ENCODE measurements at regions not wholly inside any gene's neighbourhood (a gene's known extent, or its start where the extent isn't known, plus 50 kb on each side); places are given as distances from the start of the nearest gene placed in this dataset.
"Not testable (repeated sequence)": the region's sequence is repeated elsewhere in the genome, so short reads cannot be mapped to it uniquely, and the experiment has no call there.

GRCh38 chr4:135447598-135447997, 1246.0 kb upstream of the PABPC4L start:
- not testable (repeated sequence) for DNase-seq (ENCODE audit: low read depth in 2 of 2)

DNA sequence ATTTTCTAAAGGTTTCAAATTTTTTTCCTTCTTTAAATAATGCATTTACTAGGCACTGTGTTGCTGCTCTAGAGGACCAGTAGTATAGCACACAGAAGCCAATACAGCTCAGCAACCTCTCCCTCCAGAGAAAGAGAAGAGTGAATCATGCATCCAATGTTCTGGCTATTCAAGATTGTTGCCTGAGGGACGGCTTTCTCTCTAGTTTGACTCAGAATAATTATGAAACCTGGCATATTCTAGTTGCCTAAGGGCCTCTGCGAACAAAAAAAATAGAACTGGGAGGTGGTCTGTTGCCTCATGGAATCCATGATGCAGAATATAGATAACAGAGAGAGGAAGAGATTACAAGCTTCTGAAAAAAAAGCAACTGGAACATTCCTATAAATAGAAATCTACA, 1233.3 kb upstream of the PABPC4L start:
- DNase-seq (ENCODE audit: low read depth in 2 of 2), result no peak

DNA sequence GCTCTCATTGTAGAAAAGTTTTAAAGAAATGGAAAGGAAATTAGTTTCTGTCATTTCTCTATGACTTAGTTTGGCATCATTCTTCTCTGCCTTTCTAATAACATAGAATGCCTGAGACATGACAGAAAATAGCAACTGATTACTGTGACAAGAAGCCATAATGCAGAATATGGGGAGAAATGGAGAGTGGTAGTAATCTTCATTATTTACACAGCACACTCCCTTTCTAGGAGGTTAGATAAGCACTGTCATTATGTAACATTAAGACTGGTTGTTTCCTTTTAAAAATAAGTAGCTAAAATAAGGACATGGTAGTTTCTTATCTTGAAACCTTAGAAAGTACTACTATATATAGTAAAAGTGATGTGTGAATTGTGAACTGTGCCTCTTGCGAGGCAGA, 1227.9 kb upstream of the PABPC4L start:
- no peak for DNase-seq (ENCODE audit: low read depth in 2 of 2)

DNA sequence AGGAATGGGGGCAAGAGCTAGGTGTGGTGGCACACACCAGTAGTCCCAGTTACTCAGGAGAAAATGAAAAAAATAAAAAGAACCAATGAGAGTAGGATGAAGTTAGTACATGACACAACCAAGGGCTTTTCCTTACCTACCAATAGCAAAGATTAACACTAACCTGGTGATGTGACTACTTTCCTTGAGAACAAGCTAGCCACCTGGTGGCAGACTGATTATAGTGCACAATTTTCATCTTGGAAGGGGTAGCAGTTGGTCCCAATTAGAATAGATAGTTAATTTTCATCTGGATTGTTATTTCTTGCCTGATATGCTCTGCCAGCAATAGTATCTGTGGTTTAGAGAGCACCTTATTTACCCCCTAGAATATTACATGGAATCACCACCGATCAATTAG, 1216.8 kb upstream of the PABPC4L start:
- no peak for DNase-seq (ENCODE audit: low read depth in 2 of 2)

GRCh38 chr4:135412213-135412612, 1210.6 kb upstream of the PABPC4L start:
- no peak for DNase-seq (ENCODE audit: low read depth in 2 of 2)

GRCh38 chr4:135411251-135411650, 1209.7 kb upstream of the PABPC4L start:
- DNase-seq (ENCODE audit: low read depth in 2 of 2), result no peak

DNA sequence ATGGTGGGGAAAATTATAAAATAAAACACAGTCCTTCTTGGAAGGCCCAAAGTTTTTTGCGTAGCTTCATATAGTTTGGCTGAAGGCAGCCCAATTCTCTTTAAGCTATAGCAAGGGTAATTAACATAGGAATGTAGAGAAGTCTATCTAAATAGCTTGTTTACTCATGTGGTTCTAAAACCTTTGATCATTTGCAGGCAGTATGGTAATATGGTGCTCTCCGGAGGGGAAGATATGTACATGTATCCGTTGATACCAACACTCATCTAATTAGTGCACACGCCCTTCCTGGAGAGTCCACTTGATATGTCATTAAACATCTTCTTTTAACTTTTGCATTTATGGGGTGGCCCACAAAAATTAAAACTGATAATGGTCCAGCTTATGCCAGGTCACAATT, 1207.7 kb upstream of the PABPC4L start:
- DNase-seq (ENCODE audit: low read depth in 2 of 2), result not testable (repeated sequence)

DNA sequence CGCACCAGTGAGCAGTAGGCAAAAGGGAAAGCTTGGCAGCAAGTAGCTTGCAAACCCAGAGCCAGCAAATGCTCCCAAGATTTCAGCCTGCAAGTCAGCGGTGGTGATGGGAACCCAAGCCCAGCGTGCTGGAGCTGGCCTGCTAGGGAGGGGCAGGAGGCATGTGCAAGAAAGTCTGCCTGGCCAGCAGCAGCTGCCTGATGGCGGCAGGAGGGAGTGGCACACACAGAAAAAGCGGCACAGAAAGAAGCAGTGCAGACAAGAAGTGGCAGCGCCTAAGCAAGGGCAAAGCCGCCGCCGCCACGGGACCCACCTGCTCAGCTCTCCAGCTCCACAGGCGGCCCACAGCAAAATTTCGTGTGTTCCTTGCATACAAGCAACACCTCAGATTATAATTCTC, 1206.5 kb upstream of the PABPC4L start:
- DNase-seq (ENCODE audit: low read depth in 2 of 2), result no peak

DNA sequence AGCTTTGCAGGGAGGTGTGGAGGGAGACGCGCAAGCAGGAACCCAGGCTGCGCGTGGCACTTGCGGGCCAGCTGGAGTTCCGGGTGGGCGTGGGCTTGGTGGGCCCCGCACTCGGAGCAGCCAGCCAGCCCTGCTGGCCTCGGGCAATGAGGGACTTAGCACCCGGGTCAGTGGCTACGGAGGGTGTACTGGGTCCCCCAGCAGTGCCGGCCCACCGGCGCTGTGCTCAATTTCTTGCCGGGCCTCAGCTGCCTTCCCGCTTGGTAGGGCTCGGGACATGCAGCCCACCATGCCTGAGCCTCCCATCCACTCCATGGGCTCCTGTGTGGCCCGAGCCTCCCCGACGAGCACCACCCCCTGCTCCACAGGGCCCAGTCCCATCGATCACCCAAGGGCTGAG, 1205.0 kb upstream of the PABPC4L start:
- DNase-seq (ENCODE audit: low read depth in 2 of 2), result not testable (repeated sequence)

DNA sequence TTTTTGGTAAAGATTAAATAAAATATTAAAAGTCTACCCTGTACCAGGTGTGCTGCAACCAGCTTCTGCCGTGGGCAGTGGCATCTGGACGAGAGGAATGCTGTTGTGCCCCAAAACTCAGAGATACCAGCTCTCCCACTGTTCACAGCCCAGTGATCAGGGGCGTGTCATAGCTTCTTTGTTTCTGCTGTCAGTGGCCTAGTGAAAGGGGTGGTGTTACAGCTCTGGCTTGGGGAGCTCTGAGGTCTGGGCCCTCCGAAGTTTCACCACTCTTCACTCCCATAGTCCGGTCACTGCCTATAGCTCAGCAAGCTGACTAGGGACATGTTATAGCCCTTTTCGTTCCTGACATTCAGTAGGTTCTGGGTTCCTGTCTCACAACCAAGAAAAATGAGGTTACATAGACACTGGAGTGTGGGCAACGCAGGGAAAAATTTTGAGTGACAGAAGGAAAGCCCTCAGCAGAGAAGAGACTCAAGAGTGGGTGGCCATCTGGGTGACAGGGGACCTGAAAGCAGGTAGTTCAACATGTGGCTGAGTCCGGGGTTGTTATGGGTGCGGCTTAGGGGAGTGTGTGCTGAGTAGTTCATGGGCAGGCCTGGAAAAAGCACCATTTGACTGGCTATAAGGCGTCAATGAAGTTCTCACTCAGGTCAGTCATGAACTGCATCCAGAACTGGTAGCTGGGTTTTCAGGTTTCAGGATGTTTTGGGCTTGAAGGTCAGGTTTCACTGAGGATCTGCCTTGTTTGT, 1184.4 kb upstream of the PABPC4L start:
- DNase-seq (ENCODE audit: low read depth in 2 of 2), result no peak

DNA sequence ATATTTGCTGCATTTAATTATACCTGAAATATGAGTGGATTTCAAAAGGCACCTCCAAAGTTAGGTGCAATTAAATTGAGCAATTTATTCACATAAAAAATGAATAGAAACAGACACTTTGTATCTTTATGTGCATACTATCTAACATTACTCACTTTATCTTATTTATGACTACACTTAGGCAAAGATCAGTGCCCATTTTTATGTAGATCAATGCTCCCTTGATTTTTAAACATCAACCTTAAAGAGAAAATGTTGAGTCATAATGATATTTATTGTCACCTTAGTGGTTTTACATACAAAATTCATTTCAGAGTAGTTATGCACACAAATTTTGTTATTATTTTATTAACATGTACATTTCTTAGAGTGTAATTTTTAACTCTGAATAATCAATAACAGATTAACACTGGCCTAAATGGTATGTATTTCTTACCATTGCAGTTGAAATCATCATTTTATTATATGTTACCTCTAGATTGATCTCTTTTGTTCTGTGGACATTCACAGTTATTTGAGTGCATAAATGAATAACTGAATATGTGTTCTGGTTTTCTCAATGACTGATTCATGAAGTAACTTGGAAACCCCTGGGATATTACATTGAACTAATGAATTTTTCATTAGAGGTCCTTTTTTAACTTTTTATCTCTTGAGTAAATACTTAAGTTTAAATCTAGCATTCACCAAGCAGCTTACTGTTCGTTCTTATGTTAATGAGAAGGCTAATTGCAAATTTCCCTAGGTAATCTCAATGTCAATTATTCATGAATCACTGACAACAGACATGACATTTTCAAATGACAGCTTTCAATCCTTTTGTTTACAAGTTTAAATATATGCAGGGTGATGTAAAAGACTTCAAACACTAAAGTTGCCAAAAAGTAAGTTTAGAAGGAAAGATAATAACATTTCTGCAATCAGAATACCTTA, 1182.0 kb upstream of the PABPC4L start:
- no peak for DNase-seq (ENCODE audit: low read depth in 2 of 2)

DNA sequence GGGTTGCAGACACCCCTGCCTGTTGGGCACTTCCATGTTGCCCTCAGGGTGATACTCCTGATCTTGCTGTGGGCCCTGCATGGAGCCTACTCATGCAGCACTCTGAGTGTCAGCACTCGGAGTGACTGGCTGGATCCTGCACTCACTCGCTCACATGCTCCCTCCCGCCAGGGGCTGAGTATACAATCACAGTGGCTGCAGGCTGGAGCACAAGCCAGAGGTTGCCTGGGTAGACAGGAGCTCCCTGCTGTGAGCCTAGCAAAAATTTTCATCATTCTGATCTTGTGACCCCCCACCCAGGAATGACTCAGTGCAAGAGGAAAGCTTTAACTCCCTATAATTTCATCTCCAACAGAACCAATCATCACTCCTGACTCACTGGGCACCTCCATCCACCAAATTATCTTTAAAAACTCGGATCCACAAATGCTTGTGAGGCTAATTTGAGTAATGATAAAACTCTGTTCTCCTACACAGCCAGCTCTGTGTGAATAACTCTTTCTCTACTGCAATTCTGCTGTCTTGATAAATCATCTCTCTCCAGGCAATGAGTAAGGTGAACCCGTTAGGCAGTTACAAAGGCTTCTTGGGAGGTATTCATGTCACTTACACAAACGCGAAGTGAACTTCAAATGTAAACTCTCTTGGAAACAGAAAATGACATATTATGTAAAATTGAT, 1180.8 kb upstream of the PABPC4L start:
- DNase-seq (ENCODE audit: low read depth in 2 of 2), result no peak

GRCh38 chr4:135372131-135372530, 1170.5 kb upstream of the PABPC4L start:
- no peak for DNase-seq (ENCODE audit: low read depth in 2 of 2)

DNA sequence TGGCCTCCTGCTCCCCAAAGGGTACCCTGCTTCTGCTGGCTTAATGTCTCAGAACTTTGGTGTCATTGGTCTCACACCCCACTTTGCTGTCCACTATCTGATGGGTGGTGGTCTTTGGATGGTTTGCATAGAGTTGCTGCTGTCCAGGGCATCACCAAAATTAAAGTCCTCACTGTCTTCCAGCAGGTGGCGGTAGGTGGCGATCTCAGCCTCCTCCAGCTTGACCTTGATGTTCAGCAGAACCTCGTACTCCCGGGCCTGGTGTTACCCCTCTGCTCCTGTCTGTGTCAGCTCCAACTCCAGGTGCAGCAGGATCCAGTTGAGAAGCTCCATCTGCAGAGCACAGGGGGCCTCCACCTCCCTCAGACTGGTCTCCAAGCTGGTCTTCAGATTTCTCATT, 1169.5 kb upstream of the PABPC4L start:
- no peak for DNase-seq (ENCODE audit: low read depth in 2 of 2)

GRCh38 chr4:135368831-135369230, 1167.2 kb upstream of the PABPC4L start:
- no peak for DNase-seq (ENCODE audit: low read depth in 2 of 2)

DNA sequence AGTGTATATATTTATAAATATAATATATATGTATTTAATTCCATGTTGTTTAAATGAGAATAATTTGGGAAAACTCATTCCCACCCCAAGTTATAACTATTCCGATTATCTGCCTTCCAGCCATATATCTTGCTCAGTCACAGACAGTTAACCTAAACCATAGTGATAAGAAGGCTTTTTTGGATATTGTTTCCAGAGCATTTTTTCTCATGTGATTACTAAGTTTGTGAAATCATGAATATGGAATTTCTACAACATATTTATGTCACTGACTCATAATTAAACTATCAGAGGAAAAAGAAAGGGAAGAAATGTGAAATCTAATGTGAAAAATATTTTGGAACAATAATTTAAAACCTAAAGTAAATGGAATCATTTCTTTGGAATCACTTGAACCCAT, 1163.5 kb upstream of the PABPC4L start:
- no peak for DNase-seq (ENCODE audit: low read depth in 2 of 2)

GRCh38 chr4:135359128-135359527, 1157.5 kb upstream of the PABPC4L start:
- no peak for DNase-seq (ENCODE audit: low read depth in 2 of 2)

- DNase-seq (ENCODE audit: low read depth in 2 of 2), result no peak
Observed at GRCh38 chr4:135357091-135357490, 1155.5 kb upstream of the PABPC4L start.

DNA sequence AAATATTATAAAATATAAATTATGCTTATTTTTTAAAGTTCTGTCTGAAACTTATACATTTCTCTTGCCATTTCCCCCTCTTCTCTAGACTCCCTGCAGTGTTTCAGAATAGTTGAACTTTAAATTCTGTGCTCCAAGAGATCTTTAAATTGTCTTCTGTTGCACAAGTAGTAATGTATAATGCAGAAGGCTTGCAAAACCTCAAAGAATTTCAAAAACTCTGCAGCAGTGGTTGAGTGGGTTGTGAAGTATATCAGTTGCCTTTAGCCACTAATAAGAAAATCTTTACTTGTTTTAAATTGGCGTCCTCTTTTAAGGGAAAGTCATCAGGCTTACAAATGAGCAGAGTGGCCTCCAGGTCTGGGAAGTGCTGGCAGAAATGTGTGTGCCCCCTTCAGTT, 1153.3 kb upstream of the PABPC4L start:
- no peak for DNase-seq (ENCODE audit: low read depth in 2 of 2)

- DNase-seq (ENCODE audit: low read depth in 2 of 2), result no peak
Observed at GRCh38 chr4:135353008-135353407, 1151.4 kb upstream of the PABPC4L start.

- DNase-seq (ENCODE audit: low read depth in 2 of 2), result no peak
Observed at GRCh38 chr4:135344492-135344891, 1142.9 kb upstream of the PABPC4L start.

DNA sequence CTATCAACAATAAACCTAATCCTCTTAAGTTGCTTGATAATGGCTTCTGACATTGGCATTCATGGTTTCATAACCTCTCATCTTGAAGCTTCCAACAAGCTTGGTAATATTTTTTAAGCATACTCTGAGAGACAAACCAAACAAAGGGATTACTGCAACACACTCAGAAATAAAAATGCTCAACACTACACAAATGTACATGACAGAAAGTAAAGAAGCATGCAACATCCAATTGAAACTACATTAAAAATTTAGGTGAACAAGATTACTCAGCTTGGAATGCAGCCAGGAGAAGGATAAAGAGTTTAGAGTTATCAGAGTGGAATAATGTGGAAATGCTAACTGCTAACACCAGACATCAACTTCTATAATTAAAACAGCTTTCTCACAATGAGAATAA, 1136.6 kb upstream of the PABPC4L start:
- DNase-seq (ENCODE audit: low read depth in 2 of 2), result no peak
